DOHH2 (cell line): ENCODE measurements at regions not wholly inside any gene's neighbourhood (a gene's known extent, or its start where the extent isn't known, plus 50 kb on each side); places are given as distances from the start of the nearest gene placed in this dataset.

Source experiments
- H3F3A ChIP-seq: fragments of 200-600 bp; sonication (generic), shearing (Covaris generic); 2 replicates; pipeline ENCODE4 v1.6.0; 2016; ENCODE audit warnings: antibody characterized with exemption, mild to moderate bottlenecking; ENCODE audit not compliant: control insufficient read depth, insufficient read depth
- H3K27ac ChIP-seq: fragments of 200-600 bp; sonication (generic); 2 replicates; pipeline ENCODE4 v1.5.1; 2014; ENCODE audit warnings: low read depth, mild to moderate bottlenecking, low read length, moderate library complexity
- H3K27me3 ChIP-seq: fragments of 200-600 bp; sonication (generic); 2 replicates; pipeline ENCODE4 v1.6.1; 2014; ENCODE audit warnings: mild to moderate bottlenecking, low read length, mixed read lengths; ENCODE audit not compliant: control insufficient read depth
- H3K36me3 ChIP-seq: fragments of 200-600 bp; sonication (generic); 2 replicates; pipeline ENCODE4 v1.6.1; 2014; ENCODE audit warnings: mild to moderate bottlenecking, low read length, moderate library complexity, mixed read lengths; ENCODE audit not compliant: control insufficient read depth
- H3K4me1 ChIP-seq: fragments of 200-600 bp; sonication (generic); 2 replicates; pipeline ENCODE4 v1.6.1; 2014; ENCODE audit warnings: mild to moderate bottlenecking, low read length, mixed read lengths; ENCODE audit not compliant: control insufficient read depth
- H3K4me2 ChIP-seq: fragments of 200-600 bp; sonication (generic); 2 replicates; pipeline ENCODE4 v1.6.0; 2014; ENCODE audit warnings: mild to moderate bottlenecking, low read length, moderate library complexity
- H3K4me3 ChIP-seq: fragments of 200-600 bp; sonication (generic); 2 replicates; pipeline ENCODE4 v1.5.1; 2014; ENCODE audit warnings: mild to moderate bottlenecking, low read length, mixed read lengths
- H3K79me2 ChIP-seq: fragments of 200-600 bp; sonication (generic); 2 replicates; pipeline ENCODE4 v1.6.1; 2014; ENCODE audit warnings: mild to moderate bottlenecking, low read length, mixed read lengths; ENCODE audit not compliant: control insufficient read depth
- H3K9me2 ChIP-seq: fragments of 200-600 bp; sonication (generic); replicated peaks from 2 replicates; pipeline ENCODE4 v1.6.1; 2014; ENCODE audit warnings: mild to moderate bottlenecking, low read length, mixed read lengths; ENCODE audit not compliant: control insufficient read depth
- H3K9me3 ChIP-seq: fragments of 200-600 bp; sonication (generic); 2 replicates; pipeline ENCODE4 v1.6.1; 2014; ENCODE audit warnings: antibody characterized with exemption, low read length, mixed read lengths; ENCODE audit not compliant: control insufficient read depth, insufficient read depth
- H4K20me1 ChIP-seq: fragments of 200-600 bp; sonication (generic); 2 replicates; pipeline ENCODE4 v1.6.0; 2014; ENCODE audit warnings: low read depth, mild to moderate bottlenecking, antibody characterized with exemption, low read length, moderate library complexity; ENCODE audit not compliant: control insufficient read depth, insufficient read depth
- EZH2phosphoT487 ChIP-seq: fragments of 200-600 bp; sonication (generic); IDR thresholded peaks from 2 replicates; pipeline ENCODE4 v1.6.1; 2017; ENCODE audit warnings: borderline replicate concordance, mild to moderate bottlenecking, antibody characterized with exemption, low read length, moderate library complexity, mixed read lengths
- TF ChIP-seq, protein P1 (sequence below): fragments of 200-600 bp; sonication (generic); IDR thresholded peaks from one replicate; pipeline ENCODE4 v1.5.1; 2014; ENCODE audit warnings: antibody characterized with exemption, mild to moderate bottlenecking, low read depth, low read length; ENCODE audit not compliant: poor library complexity, severe bottlenecking

DNA sequence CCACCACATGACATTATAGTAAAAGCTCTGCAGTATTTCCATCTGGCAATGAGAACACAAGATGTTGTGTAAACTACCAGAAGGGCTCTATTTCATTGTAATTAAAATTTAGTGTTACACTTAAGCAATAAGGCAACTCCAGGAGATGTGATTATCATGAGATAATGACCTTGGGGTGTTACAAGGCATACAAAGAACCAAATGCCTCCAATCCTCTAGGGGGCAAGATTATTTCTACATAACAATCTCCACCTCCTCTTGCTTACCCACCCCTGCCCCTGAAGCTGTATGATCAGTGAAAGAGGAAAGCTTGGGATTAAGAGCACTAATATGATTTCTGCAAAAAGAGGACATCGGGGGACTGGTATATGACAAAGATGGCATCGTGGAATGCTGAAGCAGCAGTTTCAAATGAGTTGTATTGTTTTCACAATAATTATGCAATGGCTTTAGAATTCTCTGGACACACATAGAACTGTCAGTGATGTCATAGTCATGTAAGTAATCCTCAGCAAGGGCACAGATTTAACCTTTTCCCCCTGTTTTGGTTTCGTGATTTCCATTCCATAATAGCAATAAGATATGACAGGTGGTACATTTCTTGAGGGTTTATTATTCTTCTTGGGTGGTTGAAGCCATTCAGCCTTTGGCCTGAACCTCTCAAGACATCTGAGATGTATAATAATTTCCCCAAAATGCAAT lies 295.3 kb downstream of the MZT1 start:
- Histone ChIP-seq H3K79me2 (no peaks in the 10 kb centered on the region), H3K4me1 (no peaks in the 10 kb centered on the region), H3K9me3 (no peaks in the 10 kb centered on the region), H3K9me2 (no peaks in the 10 kb centered on the region), H4K20me1 (no peaks in the 10 kb centered on the region), H3K4me3 (no peak overlapping the region), H3K27ac (no peak overlapping the region), H3K36me3 (no peaks in the 10 kb centered on the region), H3K4me2 (no peak overlapping the region), H3F3A (no peaks in the 10 kb centered on the region), H3K27me3 (no peaks in the 10 kb centered on the region)
- TF ChIP-seq, protein P1, sequence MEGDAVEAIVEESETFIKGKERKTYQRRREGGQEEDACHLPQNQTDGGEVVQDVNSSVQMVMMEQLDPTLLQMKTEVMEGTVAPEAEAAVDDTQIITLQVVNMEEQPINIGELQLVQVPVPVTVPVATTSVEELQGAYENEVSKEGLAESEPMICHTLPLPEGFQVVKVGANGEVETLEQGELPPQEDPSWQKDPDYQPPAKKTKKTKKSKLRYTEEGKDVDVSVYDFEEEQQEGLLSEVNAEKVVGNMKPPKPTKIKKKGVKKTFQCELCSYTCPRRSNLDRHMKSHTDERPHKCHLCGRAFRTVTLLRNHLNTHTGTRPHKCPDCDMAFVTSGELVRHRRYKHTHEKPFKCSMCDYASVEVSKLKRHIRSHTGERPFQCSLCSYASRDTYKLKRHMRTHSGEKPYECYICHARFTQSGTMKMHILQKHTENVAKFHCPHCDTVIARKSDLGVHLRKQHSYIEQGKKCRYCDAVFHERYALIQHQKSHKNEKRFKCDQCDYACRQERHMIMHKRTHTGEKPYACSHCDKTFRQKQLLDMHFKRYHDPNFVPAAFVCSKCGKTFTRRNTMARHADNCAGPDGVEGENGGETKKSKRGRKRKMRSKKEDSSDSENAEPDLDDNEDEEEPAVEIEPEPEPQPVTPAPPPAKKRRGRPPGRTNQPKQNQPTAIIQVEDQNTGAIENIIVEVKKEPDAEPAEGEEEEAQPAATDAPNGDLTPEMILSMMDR = no peak
- TF ChIP-seq EZH2phosphoT487 = no peak

DNA sequence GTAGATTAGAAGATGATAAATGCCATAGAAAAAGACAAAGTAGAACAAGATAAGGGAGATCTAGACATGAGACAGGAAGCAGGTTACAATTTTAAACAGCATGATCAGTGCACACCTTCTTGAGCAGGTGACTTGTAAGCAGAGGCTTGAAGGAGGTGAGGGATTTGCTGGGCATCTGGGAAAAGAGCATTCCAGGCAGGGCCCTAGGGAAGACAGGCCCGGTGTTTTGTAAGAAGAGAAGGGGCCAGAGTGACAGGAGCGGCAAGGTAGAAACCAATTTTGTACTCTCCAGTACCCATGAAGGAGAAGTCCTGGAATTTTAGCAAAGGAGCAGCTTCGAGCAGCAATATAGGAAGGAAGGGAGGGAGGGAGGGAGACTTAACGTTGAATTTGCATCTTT lies 296.5 kb downstream of the MZT1 start:
- no peaks in the 10 kb centered on the region for H3K27me3 ChIP-seq
- no peak overlapping the region for H3K27ac ChIP-seq
- H3K4me2 ChIP-seq = no peak overlapping the region
- H3F3A ChIP-seq = no peaks in the 10 kb centered on the region
- H3K9me2 ChIP-seq = no peaks in the 10 kb centered on the region
- H3K4me1 ChIP-seq = no peaks in the 10 kb centered on the region
- no peaks in the 10 kb centered on the region for H3K9me3 ChIP-seq
- H3K79me2 ChIP-seq = no peaks in the 10 kb centered on the region
- TF ChIP-seq, protein P1 = no peak
- TF ChIP-seq EZH2phosphoT487 = no peak
- H4K20me1 ChIP-seq = no peaks in the 10 kb centered on the region
- H3K4me3 ChIP-seq = no peak overlapping the region
- no peaks in the 10 kb centered on the region for H3K36me3 ChIP-seq

DNA sequence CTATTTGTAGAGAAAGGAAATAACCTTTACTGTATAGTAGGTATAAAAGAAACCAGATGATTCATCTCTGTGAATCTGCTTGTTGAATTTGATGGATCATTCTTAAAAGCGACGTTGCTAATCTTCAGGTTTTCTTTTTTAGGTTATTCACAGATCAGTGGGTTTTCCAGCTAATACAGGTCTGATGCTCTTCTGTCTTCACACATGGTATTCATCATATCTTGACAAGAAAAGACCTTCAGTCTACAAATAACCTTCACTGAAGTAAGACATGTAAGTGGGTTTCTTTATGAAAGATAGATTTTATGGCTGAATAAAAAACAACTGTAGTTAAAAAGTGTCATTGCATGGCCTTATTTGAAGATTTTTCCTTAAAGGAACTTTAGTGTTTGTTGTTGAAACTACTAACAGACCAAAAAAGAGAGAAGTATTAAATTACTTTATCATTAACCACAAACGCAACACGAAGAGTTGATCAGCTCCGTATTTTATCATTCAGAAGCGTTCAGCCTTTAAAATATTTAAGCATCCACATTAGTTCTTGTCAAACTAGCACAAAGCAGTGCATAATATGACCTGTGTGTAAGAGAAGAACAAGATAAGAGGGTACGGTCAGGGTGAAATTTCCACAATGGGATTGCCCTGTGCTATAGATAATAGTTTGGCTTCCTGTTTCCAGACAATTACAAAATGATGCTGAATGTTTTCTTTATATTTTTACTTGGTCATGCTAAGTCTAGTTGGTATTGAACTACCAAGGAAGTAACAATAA lies 299.5 kb downstream of the MZT1 start:
- H4K20me1 ChIP-seq = no peaks in the 10 kb centered on the region
- no peak overlapping the region for H3K4me3 ChIP-seq
- no peaks in the 10 kb centered on the region for H3K9me3 ChIP-seq
- no peaks in the 10 kb centered on the region for H3F3A ChIP-seq
- H3K79me2 ChIP-seq = no peaks in the 10 kb centered on the region
- H3K27ac ChIP-seq = no peak overlapping the region
- TF ChIP-seq, protein P1 = no peak
- TF ChIP-seq EZH2phosphoT487 = no peak
- no peaks in the 10 kb centered on the region for H3K9me2 ChIP-seq
- no peaks in the 10 kb centered on the region for H3K4me1 ChIP-seq
- H3K36me3 ChIP-seq = no peaks in the 10 kb centered on the region
- no peak overlapping the region for H3K4me2 ChIP-seq
- no peaks in the 10 kb centered on the region for H3K27me3 ChIP-seq
